WTC11 (cell line): ENCODE measurements at regions not wholly inside any gene's neighbourhood (a gene's known extent, or its start where the extent isn't known, plus 50 kb on each side); places are given as distances from the start of the nearest gene placed in this dataset.

Experiments
- ATAC-seq: fragments of 200-7000 bp; cut with Tn5 transposase; 2 replicates; pipeline ENCODE4 v1.10.0; 2021; ENCODE audit warnings: mild to moderate bottlenecking, moderate library complexity
- CTCF ChIA-PET: fragments of 300-600 bp; sonication (Branson Sonifier 250); formaldehyde crosslinking; loops from one replicate; lab custom pipeline; 2021; ENCODE audit warnings: antibody characterized with exemption; lab: Charles Lee
- POLR2A ChIA-PET: fragments of 350-600 bp; sonication (Branson Sonifier 250); formaldehyde crosslinking; loops from one replicate; lab custom pipeline; 2021; ENCODE audit warnings: antibody characterized with exemption; lab: Charles Lee
- DNase-seq: peaks from one replicate; pipeline ENCODE4 v3.0.0; 2021; ENCODE audit warnings: low spot score
- H3K27ac Mint-ChIP-seq: 2 replicates; pipeline ENCODE4 v1.8.0; 2021; ENCODE audit warnings: mixed read lengths
- H3K27me3 Mint-ChIP-seq: 2 replicates; pipeline ENCODE4 v1.8.0; 2021; ENCODE audit warnings: low read depth, mild to moderate bottlenecking, moderate library complexity, mixed read lengths
- H3K36me3 Mint-ChIP-seq: 2 replicates; pipeline ENCODE4 v1.8.0; 2021; ENCODE audit warnings: mixed read lengths
- H3K4me1 Mint-ChIP-seq: 2 replicates; pipeline ENCODE4 v1.8.0; 2022; ENCODE audit warnings: mixed read lengths
- H3K4me3 Mint-ChIP-seq: 2 replicates; pipeline ENCODE4 v1.8.0; 2021; ENCODE audit warnings: mild to moderate bottlenecking, moderate library complexity, mixed read lengths
- H3K9me3 Mint-ChIP-seq: 2 replicates; pipeline ENCODE4 v1.8.0; 2021; ENCODE audit warnings: mixed read lengths
- ATF1 ChIP-seq: sonication (generic); formaldehyde crosslinking; IDR thresholded peaks from 2 replicates; pipeline ENCODE4 v1.8.1; 2023; ENCODE audit warnings: mild to moderate bottlenecking, moderate library complexity, missing genetic modification reagents
- ATF2 ChIP-seq: sonication (generic); formaldehyde crosslinking; IDR thresholded peaks from 2 replicates; pipeline ENCODE4 v1.8.1; 2022; ENCODE audit warnings: low read depth, missing genetic modification reagents, borderline replicate concordance
- CREM ChIP-seq: sonication (generic); formaldehyde crosslinking; IDR thresholded peaks from 2 replicates; pipeline ENCODE4 v1.8.1; 2022; ENCODE audit warnings: mild to moderate bottlenecking, missing genetic modification reagents, moderate library complexity
- ETV6 ChIP-seq: sonication (generic); formaldehyde crosslinking; IDR thresholded peaks from 2 replicates; pipeline ENCODE4 v1.8.1; 2022; ENCODE audit warnings: mild to moderate bottlenecking, missing genetic modification reagents
- FOXK1 ChIP-seq: sonication (generic); formaldehyde crosslinking; IDR thresholded peaks from 2 replicates; pipeline ENCODE4 v1.8.0; 2022; ENCODE audit warnings: mild to moderate bottlenecking, moderate library complexity, missing genetic modification reagents
- GABPB1 ChIP-seq: sonication (generic); formaldehyde crosslinking; IDR thresholded peaks from 2 replicates; pipeline ENCODE4 v1.8.1; 2023; ENCODE audit warnings: mild to moderate bottlenecking, missing genetic modification reagents
- JUN ChIP-seq: sonication (generic); formaldehyde crosslinking; IDR thresholded peaks from 2 replicates; pipeline ENCODE4 v1.8.0; 2023; ENCODE audit warnings: mild to moderate bottlenecking, missing genetic modification reagents
- MAX ChIP-seq: sonication (generic); formaldehyde crosslinking; IDR thresholded peaks from 2 replicates; pipeline ENCODE4 v1.8.0; 2022; ENCODE audit warnings: mild to moderate bottlenecking, missing genetic modification reagents
- PREB ChIP-seq: sonication (generic); formaldehyde crosslinking; IDR thresholded peaks from 2 replicates; pipeline ENCODE4 v1.8.1; 2022; ENCODE audit warnings: mild to moderate bottlenecking, missing genetic modification reagents, moderate library complexity, borderline replicate concordance
- TEAD1 ChIP-seq: sonication (generic); formaldehyde crosslinking; IDR thresholded peaks from 2 replicates; pipeline ENCODE4 v1.8.0; 2022; ENCODE audit warnings: mild to moderate bottlenecking, missing genetic modification reagents
- ZNF317 ChIP-seq: sonication (generic); formaldehyde crosslinking; IDR thresholded peaks from 2 replicates; pipeline ENCODE4 v1.8.1; 2023; ENCODE audit warnings: low read depth, mild to moderate bottlenecking, moderate library complexity, missing genetic modification reagents, borderline replicate concordance
- ZNF423 ChIP-seq: fragments of 250-450 bp; sonication (Bioruptor Pico); IDR thresholded peaks from 2 replicates; pipeline ENCODE4 v2.1.2; 2022; ENCODE audit warnings: mild to moderate bottlenecking, moderate library complexity
- TF ChIP-seq, protein P1 (sequence below): sonication (generic); formaldehyde crosslinking; IDR thresholded peaks from 2 replicates; pipeline ENCODE4 v1.8.1; 2022; ENCODE audit warnings: missing genetic modification reagents, borderline replicate concordance
- TF ChIP-seq, protein P2 (sequence below): fragments of 200-600 bp; IDR thresholded peaks from 2 replicates; pipeline ENCODE4 v1.8.0; 2022; ENCODE audit warnings: antibody characterized with exemption
- TF ChIP-seq, protein P3 (sequence below): sonication (generic); formaldehyde crosslinking; IDR thresholded peaks from 2 replicates; pipeline ENCODE4 v1.8.1; 2023; ENCODE audit warnings: mild to moderate bottlenecking, moderate library complexity, missing genetic modification reagents
- TF ChIP-seq, protein P4 (sequence below): fragments of 250-450 bp; sonication (Bioruptor Pico); IDR thresholded peaks from 2 replicates; pipeline ENCODE4 v1.9.0; 2021; ENCODE audit warnings: mild to moderate bottlenecking
- TF ChIP-seq, protein P5 (sequence below): fragments of 250-450 bp; sonication (Bioruptor Pico); IDR thresholded peaks from 2 replicates; pipeline ENCODE4 v2.1.2; 2022; ENCODE audit warnings: mild to moderate bottlenecking, moderate library complexity

GRCh38 chr16:60582528-60582927 is 1453.7 kb downstream of the CDH8 start (continued):
- TF ChIP-seq ATF2: no peak
- TF ChIP-seq MAX: no peak
- TF ChIP-seq, protein P1, sequence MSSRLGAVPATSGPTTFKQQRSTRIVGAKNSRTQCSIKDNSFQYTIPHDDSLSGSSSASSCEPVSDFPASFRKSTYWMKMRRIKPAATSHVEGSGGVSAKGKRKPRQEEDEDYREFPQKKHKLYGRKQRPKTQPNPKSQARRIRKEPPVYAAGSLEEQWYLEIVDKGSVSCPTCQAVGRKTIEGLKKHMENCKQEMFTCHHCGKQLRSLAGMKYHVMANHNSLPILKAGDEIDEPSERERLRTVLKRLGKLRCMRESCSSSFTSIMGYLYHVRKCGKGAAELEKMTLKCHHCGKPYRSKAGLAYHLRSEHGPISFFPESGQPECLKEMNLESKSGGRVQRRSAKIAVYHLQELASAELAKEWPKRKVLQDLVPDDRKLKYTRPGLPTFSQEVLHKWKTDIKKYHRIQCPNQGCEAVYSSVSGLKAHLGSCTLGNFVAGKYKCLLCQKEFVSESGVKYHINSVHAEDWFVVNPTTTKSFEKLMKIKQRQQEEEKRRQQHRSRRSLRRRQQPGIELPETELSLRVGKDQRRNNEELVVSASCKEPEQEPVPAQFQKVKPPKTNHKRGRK (CRISPR knock-in tag): no peak
- TF ChIP-seq, protein P2, sequence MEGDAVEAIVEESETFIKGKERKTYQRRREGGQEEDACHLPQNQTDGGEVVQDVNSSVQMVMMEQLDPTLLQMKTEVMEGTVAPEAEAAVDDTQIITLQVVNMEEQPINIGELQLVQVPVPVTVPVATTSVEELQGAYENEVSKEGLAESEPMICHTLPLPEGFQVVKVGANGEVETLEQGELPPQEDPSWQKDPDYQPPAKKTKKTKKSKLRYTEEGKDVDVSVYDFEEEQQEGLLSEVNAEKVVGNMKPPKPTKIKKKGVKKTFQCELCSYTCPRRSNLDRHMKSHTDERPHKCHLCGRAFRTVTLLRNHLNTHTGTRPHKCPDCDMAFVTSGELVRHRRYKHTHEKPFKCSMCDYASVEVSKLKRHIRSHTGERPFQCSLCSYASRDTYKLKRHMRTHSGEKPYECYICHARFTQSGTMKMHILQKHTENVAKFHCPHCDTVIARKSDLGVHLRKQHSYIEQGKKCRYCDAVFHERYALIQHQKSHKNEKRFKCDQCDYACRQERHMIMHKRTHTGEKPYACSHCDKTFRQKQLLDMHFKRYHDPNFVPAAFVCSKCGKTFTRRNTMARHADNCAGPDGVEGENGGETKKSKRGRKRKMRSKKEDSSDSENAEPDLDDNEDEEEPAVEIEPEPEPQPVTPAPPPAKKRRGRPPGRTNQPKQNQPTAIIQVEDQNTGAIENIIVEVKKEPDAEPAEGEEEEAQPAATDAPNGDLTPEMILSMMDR: no peak
- no peak for TF ChIP-seq ZNF423
- no peak for TF ChIP-seq ATF1 (CRISPR knock-in tag)
- TF ChIP-seq ZNF317 (CRISPR knock-in tag): no peak
- TF ChIP-seq, protein P3, sequence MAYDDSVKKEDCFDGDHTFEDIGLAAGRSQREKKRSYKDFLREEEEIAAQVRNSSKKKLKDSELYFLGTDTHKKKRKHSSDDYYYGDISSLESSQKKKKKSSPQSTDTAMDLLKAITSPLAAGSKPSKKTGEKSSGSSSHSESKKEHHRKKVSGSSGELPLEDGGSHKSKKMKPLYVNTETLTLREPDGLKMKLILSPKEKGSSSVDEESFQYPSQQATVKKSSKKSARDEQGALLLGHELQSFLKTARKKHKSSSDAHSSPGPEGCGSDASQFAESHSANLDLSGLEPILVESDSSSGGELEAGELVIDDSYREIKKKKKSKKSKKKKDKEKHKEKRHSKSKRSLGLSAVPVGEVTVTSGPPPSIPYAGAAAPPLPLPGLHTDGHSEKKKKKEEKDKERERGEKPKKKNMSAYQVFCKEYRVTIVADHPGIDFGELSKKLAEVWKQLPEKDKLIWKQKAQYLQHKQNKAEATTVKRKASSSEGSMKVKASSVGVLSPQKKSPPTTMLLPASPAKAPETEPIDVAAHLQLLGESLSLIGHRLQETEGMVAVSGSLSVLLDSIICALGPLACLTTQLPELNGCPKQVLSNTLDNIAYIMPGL: no peak

DNA sequence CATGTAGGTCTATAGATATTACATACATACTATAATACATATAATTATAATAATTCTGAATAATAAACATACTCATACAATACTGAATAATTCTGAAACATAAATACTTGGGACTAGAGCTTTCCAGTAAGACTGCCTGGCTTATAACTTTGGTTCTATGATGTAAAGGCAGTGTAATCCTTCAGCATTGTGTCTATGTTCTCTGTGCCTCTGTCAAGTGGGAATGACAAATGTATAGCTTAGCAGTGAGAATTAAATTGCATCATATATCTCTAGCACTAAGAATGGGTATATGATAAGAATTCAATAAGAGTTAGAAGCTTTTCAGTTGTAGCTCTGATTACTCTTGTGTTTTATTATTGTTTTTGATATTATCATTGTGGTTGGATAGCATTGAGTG is 1469.3 kb downstream of the CDH8 start:
- ChIA-PET CTCF (no interaction called here), POLR2A (no interaction called here)
- H3K36me3 Mint-ChIP-seq: no peaks in the 10 kb centered on the region

GRCh38 chr16:60564588-60564987 is 1471.7 kb downstream of the CDH8 start:
- DNase-seq (no peak), ATAC-seq (no peak)
- Mint-ChIP-seq H3K27ac (no peak overlapping the region), H3K27me3 (no peaks in the 10 kb centered on the region), H3K9me3 (peaks cover 12% of the 10 kb centered on the region; the same call in 1 of the 2 replicates), H3K4me3 (no peak overlapping the region), H3K4me1 (no peaks in the 10 kb centered on the region), H3K36me3 (no peaks in the 10 kb centered on the region)
- ChIA-PET CTCF (no interaction called here), POLR2A (no interaction called here)
- TF ChIP-seq ETV6 (CRISPR knock-in tag) (no peak), CREM (no peak), PREB (CRISPR knock-in tag) (no peak), GABPB1 (CRISPR knock-in tag) (no peak), TEAD1 (no peak), JUN (no peak)
- TF ChIP-seq, protein P2: no peak
- TF ChIP-seq, protein P4, sequence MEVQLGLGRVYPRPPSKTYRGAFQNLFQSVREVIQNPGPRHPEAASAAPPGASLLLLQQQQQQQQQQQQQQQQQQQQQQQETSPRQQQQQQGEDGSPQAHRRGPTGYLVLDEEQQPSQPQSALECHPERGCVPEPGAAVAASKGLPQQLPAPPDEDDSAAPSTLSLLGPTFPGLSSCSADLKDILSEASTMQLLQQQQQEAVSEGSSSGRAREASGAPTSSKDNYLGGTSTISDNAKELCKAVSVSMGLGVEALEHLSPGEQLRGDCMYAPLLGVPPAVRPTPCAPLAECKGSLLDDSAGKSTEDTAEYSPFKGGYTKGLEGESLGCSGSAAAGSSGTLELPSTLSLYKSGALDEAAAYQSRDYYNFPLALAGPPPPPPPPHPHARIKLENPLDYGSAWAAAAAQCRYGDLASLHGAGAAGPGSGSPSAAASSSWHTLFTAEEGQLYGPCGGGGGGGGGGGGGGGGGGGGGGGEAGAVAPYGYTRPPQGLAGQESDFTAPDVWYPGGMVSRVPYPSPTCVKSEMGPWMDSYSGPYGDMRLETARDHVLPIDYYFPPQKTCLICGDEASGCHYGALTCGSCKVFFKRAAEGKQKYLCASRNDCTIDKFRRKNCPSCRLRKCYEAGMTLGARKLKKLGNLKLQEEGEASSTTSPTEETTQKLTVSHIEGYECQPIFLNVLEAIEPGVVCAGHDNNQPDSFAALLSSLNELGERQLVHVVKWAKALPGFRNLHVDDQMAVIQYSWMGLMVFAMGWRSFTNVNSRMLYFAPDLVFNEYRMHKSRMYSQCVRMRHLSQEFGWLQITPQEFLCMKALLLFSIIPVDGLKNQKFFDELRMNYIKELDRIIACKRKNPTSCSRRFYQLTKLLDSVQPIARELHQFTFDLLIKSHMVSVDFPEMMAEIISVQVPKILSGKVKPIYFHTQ: no peak

More for the DNA sequence above, 1469.3 kb downstream of the CDH8 start:
- H3K4me1 Mint-ChIP-seq: no peaks in the 10 kb centered on the region
- no peak overlapping the region for H3K27ac Mint-ChIP-seq
- peaks cover 12% of the 10 kb centered on the region; the same call in 1 of the 2 replicates for H3K9me3 Mint-ChIP-seq
- TF ChIP-seq FOXK1 (CRISPR knock-in tag): no peak
- TF ChIP-seq, protein P5, sequence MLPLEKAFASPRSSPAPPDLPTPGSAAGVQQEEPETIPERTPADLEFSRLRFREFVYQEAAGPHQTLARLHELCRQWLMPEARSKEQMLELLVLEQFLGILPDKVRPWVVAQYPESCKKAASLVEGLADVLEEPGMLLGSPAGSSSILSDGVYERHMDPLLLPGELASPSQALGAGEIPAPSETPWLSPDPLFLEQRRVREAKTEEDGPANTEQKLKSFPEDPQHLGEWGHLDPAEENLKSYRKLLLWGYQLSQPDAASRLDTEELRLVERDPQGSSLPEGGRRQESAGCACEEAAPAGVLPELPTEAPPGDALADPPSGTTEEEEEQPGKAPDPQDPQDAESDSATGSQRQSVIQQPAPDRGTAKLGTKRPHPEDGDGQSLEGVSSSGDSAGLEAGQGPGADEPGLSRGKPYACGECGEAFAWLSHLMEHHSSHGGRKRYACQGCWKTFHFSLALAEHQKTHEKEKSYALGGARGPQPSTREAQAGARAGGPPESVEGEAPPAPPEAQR: no peak
- no peak for DNase-seq
- no peak for ATAC-seq
- no peak overlapping the region for H3K4me3 Mint-ChIP-seq
- H3K27me3 Mint-ChIP-seq: no peaks in the 10 kb centered on the region
